ENCODE measurements at regions not wholly inside any gene's neighbourhood (a gene's known extent, or its start where the extent isn't known, plus 50 kb on each side); places are given as distances from the start of the nearest gene placed in this dataset.

DNA sequence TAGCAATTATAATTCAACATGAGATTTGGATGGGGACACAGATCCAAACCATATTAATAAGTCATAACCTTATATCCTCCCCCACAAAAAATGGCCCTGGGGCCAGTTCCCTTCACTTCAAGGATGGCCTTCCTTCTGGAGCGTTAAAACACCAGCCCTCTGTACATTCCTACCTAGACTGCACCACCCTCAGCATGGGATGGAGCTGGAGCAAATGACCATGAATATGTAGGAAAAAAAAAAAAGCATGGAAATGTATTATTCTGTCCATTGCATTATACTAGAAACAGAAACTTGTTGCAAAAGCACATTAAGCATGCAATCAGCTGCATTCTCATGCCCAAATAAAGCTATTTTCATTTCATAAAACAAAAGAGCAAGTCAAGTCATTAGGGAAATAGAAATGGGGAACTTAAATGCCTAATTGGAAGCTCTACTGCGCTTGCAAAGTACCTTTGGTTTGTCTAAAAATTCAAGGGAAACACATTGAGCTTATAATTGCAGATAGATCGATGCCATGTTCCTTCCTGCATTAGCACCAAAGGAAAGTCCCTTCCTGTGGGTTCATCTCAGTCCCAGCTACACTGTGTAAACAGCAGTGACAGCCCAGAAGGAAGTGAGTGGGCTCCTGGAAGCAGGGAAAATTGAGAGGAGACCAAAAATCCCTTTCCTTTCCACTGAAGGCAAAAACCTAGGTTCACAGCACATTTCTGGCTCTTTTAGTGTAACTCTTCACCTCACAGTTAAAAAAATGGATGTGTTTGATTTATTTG is 252.0 kb upstream of the KLHL29 start:
- DNase-seq (ENCODE audit: low read depth) = no peak

DNA sequence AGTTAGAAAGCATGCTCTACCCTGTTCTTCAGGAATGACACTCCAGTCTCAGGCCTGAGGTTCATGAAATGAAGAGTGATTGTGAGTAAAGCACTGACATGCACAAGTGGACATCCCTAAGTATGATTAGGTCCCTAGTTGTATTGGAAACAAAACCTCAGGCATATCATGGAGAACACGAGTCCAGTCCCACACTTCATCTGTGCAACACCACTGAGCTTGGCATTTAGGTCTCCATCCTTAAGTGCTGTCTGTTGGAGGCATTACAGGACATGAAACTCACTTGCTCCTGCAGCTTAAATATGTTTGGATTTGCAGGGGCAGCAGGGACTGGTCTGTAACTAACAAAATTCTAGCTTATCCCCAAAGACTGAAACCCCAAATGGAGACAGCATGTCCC is 250.3 kb upstream of the KLHL29 start:
- DNase-seq (ENCODE audit: low read depth) = no peak

DNA sequence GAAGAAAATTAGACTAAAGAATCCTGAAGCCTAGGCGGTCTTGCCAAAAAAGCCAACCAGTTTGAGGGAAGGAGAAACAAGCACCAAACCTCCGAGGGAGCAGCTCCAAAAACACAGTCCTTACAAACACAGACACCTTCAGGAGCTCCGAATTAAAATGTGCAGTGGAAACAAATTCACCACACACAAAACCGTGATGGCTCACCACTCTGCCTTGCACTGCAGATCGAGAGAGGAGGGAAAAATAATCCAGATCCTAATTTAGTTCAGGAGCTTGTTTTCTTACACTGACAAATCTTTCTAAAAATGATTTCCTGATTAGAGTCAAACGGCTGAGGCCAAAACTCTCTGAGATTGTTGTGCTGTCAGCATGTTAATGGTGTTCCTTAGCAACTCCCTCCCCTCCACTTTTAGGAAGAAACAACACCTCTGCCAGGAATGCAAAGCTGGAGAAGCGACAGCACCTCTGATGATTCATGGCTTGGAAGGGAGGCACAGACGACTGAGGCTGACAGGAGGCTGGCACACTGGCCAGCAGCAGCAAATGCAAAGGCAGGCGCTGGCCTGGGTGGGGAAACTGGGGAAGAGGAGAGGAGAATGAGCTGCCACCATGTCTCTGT is 249.4 kb upstream of the KLHL29 start:
- DNase-seq (ENCODE audit: low read depth) = no peak

DNA sequence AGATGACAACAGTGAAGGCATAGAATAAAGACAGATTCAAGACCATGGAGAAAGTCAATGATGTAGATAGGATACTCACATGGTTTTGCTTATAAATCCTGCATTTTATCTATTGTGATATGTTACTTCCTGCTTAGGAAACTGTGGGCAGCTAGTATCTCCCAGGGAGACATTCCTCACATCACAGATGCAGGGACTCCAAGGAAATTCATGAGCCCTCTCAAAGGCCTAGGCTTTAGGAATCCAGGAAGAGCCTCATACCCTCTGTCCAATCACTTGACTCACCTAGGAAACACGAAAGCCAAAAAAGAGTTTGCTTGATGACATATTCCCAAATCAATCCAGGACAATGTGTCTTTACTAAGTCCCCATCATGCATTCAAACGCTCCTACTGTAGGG is 247.8 kb upstream of the KLHL29 start:
- no peak for DNase-seq (ENCODE audit: low read depth)

DNA sequence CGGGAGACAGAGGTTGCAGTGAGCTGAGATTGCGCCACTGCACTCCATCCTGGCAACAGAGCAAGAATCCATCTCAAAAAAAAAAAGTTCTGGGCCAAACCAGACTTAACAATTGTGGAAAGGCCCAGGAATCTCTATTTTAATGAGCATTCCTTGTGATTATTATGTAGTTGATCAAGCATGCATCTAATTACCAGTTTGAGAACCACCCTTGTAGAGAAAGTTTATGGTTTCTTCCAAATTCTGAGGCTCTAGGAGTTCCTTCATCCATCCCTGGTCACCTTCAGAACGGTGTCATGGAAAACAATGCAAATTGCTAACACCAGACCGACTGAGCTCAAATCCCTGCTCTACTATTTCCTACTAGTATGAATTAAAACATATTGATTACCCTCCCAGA is 246.3 kb upstream of the KLHL29 start:
- no peak for DNase-seq (ENCODE audit: low read depth)

DNA sequence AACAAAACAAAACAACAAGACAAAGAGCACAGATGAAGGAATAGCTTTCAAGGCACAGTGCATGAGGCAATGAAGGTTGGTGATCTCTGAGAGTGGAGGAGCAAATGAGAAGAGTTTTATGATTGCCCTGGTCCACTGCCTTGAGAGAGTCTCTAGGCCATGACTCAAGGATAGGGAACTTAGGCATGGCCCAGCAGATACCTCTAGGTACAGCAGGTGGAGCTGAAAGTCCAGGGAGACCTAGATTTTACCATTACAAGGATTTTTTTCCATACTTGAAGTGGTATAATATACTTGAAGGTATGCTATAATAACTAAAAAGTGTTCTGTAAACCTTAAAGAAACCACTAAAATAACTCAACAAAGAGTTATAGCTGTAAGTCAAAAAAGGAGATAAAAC is 239.5 kb upstream of the KLHL29 start:
- DNase-seq (ENCODE audit: low read depth) = no peak

DNA sequence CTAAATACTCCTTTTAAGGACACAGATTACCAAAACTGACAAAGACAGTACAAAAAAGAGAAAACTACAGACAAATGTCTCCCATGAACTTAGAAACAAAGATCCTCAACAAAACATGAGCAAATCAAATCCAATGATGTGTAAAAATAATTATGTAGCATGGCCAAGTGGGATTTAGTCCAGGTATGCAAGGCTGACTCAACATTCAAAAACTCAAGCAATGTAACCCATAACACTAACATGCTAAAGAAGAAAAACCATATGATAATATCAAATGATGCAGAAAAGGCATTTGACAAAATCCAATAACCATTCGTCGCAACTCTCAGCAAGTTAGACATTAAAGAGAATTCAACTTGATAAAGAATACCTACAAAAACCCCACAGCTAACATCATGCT is 239.0 kb upstream of the KLHL29 start:
- DNase-seq (ENCODE audit: low read depth) = no peak

DNA sequence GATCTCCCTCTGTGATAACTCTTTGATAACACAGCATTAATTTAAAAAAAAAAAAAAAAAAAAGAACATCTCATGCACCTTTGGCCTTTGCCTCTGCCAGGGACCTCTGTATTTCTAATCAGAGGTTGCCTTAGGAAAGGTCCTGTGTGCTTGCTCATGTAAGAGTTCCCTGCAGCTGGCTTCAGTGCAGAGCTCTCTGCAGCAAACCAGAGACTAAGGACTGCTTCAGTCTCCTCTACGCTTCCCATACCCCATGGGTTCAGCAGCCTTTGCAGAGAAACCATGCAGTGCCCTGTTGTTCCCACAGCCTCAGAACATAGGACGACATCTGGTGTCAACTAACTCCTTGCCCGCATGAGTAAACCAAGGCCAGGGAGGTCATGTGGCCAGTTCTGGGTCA is 236.6 kb upstream of the KLHL29 start:
- DNase-seq (ENCODE audit: low read depth) = no peak

DNA sequence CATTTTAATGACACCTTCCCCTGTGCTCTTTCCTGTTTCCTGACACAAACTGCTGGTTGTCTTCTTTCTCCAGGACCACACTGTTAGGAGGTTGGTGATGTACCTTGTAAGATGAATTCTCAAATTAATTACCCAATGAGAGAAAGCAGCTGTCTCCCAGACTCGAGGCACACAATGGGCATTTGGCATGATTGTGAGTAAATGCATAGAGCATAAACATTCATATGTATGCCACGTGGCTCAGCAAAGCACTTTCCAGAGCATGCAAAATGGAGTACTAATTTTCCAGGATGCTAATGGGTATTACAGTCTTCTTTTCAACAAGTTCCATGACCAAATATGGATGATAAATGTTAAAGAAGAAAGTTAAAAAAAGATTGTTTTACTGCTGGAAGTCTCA is 235.2 kb upstream of the KLHL29 start:
- DNase-seq (ENCODE audit: low read depth) = no peak

DNA sequence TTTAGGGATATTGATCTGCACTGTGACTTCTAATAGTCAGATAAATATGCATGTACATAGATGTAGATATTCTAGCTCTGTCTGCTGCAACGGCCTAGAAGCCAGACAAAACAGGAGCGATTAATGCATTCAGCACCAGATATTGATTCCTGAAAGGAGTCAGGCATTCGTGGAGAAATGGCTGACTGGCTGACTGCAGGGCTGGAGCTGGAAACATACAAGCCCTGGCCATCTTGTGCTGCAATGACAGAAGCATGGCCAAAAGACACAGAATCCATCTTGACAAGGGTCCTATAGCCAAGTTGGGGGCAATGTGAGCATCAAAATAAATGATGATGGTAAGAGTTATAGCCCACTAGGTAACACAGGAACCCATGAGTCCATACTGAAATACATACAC is 231.5 kb upstream of the KLHL29 start:
- no peak for DNase-seq (ENCODE audit: low read depth)

DNA sequence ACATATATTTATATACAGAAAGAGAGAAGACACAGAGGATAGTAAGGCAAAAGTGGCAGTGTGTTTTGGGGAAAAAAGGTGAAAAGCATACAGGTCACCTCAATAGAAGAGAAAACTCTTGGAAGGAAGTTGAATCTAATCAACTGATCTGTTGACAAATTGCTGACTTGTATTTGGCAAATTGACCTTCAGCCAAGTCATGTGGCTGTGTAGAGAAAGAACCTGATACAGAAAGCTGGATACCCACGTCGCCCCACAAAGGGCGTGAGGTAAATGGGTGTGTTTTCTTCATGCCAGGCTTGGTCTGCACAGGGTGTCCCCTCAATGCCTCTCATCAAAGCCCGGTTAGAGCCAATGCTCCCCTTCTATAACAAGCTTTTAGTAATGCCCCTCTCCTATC is 230.0 kb upstream of the KLHL29 start:
- no peak for DNase-seq (ENCODE audit: low read depth)

DNA sequence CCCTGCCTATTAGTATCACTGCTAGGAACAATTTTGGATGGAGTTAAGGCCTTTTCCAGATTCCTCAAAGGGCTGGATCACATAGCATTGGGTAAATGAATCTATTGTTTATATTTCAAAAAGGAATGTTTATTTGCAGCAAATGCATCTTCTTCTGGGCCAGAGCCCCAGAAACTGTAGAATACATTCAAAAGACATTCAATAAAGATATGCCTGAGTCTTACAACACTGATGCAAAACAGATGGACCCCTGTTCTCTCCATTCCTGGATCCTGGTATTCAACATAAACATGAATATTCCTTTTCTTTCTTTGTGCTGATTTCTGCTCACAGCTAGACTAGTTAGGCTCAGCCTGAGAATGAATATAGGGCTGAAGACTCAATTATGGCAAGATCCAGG is 227.2 kb upstream of the KLHL29 start:
- DNase-seq (ENCODE audit: low read depth) = no peak

DNA sequence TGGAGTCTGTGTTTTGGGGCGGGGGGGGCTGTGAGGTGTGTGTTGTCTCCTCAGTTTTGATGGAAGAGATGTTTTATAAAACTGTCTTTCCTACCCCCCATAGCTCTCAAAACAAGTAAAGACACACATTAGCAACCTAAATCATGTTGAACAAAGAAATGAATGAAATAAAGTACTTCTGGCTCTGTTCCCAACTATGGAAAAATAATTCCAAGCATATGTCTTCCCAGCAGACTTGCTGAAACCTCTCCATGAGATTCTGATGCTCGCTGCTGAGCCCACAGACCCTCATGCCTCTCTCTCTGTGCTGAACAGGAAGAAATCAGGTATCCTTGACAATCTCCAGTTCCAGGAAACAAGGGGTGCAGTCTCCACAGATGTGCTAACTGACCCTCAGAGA is 226.7 kb upstream of the KLHL29 start:
- no peak for DNase-seq (ENCODE audit: low read depth)

DNA sequence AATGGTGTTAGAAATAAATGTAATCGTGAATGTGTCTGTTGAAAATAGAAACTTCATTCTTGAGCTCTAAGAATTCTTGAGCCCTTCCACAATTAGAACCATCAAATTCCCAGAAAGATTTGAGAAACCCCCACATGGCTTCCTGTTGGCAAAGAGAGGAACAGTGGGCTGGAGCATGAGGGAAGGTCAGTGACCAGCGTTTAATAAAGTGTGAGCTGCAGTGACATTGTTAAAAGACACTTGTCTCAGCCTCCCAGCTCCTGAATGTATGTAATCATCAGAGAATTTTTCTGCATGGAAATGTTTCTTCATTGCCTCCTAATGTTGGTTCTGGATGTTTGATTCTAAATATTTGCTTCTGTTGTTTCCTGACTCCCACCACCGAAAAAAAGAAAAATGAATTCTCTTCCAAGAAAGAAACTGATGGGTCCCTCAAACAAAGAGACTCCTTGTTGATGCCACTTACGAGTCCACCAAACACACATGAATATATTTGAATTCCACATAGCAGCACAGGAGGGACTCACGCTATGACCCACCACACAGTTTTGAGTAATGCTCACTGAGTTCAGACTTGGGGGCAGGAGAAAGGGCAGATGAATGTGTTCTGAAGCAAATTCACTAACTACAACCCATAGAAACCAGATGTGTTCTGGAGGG is 225.1 kb upstream of the KLHL29 start:
- DNase-seq (ENCODE audit: low read depth) = no peak

DNA sequence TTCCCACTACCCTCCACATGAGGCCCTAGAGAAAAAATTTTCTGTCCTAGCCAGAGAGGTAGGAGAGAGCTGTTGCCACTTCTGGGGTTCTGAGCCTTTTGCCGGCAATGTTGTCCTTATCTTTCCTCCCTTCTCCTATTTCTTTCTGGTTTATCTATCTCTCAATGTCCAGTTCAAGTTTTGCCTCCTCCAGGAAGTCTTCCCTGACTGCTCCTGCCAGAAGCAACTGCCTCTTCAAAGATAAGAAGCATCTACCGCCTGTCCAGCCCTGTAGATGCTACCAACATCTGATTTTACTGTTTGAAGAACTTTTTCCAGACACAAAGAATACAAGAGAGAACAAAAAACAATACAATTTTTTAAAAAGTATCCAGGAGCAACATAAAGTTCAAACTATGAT is 220.8 kb upstream of the KLHL29 start:
- no peak for DNase-seq (ENCODE audit: low read depth)

DNA sequence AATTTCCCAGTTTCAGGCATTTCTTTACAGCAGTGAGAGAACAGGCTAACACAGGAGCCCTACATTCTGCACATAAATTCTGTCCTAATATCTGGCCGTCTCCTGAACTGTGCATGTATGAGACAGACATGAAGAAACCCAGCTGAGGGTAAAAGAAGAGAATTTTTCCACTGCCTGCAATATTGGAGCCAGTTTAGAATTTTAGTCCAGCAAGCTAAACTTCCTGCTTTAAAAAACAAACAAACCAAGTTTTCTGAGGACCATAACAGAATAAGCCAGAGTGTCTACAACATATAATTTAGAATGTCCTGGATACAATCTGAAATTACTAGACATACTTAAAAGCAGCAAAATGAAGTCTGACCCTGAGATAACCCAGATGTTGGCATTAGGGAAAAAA is 215.1 kb upstream of the KLHL29 start:
- no peak for DNase-seq (ENCODE audit: low read depth)

DNA sequence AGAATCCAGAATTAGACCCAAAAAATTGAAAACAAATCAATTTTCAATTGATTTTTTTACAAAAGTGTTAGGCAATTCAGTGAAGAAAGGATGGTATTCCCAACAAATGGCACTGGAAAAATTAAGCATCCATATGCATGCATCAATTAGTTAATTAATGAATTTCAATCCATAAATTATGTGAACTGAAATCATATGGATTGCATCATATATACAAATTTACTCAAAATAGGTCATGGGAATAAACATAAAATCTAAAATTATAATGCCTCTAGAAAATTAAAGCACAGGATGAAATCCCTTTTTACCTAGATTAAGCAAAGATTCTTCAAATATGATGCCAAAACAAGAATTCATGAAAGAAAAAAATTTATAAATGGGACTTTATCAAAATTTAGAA is 213.9 kb upstream of the KLHL29 start:
- no peak for DNase-seq (ENCODE audit: low read depth)

DNA sequence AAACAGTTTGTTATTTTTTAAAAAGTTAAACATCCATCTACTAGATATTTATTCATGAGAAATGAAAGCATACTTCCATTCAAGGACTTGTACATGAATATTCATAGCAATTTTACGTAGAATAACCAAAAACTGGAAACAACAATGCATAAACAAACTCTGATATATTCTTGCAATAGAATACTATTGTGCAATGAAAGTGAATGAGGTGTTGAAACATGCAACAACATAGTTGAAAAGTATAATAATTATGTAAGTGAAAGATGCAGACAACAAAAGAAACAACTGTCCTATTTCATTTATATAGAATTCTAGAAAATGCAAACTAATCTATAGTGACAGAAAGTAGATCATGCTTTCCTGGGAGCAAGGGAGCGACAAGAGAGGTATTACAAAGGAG is 206.6 kb upstream of the KLHL29 start:
- DNase-seq (ENCODE audit: low read depth) = no peak

DNA sequence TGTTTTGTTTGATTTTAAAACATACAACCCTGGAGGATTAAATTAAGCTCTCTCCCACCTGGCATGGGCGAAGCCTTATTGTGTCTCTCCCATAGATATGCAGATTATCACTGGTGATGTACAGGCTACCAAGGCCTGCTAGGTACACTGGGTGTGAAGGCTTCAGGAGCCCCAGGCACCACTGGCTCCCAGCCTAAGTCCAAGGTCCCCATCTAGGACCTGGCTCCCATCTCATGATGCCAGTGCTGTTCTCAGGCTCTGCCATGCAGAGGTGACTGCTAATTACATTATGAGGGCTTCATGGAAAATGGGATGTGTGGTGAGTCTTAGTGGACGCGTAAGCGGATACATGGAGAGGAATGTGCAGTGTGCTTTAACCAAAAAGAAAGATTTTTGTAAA is 201.2 kb upstream of the KLHL29 start:
- no peak for DNase-seq (ENCODE audit: low read depth)

DNA sequence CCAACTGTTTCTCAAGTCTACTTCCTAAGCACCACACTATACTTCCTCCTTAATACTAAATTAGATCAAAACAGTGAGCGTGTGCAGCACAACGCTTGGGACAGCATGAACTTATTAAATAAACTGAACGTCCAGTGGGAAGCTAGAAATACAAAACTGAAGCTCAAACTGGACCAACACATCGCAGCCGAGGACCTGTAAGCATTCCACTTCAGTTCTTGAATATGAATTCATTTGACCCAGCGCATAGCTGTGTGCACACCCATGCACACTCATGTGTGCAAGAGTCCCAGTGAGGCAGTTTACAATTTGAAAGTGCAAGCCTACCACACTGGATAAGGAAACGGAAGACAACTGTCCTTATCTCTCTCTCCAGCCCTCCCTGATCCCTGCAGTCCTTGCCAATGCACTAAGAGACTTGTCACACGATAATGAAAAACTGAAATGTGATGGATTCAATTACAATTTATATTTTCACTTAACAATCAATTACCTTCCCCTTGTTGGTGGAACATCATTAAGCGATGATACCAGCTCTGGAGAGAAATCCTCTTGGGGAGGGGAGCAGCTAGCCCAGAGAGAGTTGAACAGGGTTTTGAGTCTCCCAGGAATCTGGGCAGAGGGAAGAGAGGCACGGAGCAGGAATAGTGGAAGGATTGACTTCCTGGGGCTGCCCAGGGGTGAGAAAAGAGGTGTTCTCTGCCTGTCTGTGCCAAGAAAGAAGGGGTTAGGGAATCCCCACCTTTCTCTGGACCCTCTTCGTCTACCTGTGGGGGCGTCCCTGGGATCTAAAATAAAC is 186.5 kb upstream of the KLHL29 start:
- DNase-seq (ENCODE audit: low read depth) = no peak

DNA sequence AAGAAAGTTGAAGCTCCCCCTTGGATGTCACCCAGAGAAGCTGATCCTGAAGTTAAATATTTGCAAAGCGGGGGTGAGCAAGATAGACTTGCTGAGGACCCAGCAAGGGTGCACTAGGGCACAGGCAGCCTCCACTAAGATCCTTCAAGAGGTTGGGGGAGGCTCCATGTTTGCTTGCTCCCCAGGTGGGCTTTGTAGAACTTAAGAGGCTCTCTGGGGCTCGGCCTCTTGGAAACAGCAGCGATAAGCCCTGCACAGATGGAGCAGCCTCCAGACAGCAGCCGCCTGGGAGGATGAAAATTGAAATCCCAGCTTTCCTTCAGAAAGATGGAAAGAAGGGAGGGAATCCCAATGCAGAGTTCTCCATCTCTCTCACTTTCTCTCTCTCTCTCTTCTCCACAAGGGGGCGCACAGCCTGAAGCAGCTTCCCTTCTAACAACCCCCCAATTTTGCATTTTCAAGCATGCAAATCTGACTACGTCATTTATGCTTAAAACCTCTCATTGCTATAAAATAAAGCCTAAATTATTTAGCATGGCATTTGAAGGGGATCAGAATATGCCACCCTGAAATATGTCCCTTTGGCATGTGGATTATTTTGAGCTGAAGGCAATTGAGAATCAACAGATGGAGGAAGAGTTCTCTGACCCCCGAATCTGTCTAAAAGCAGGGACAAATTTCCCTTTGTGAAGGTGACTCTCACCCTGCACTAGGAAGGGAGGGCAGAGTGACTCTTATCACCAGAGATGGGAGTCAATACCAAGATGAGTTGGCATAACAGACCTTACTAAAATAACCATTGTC is 185.7 kb upstream of the KLHL29 start:
- no peak for DNase-seq (ENCODE audit: low read depth)
